SK-N-SH (cell line): ENCODE measurements at regions not wholly inside any gene's neighbourhood (a gene's known extent, or its start where the extent isn't known, plus 50 kb on each side); places are given as distances from the start of the nearest gene placed in this dataset.

ENCODE experiments used
- CTCF ChIP-seq: fragments of 200-600 bp; sonication (generic); IDR thresholded peaks from 2 replicates; pipeline ENCODE4 v1.6.1; 2017; ENCODE audit warnings: antibody characterized with exemption, mild to moderate bottlenecking, moderate library complexity
- EZH2phosphoT487 ChIP-seq: fragments of 200-600 bp; sonication (generic); IDR thresholded peaks from 2 replicates; pipeline ENCODE4 v1.6.1; 2017; ENCODE audit warnings: low read depth, mixed run types, mild to moderate bottlenecking, antibody characterized with exemption, moderate library complexity, borderline replicate concordance
- FOXM1 ChIP-seq: IDR thresholded peaks from 2 replicates; pipeline ENCODE4 v1.4.0; 2012; ENCODE audit warnings: low read depth, mild to moderate bottlenecking
- GABPA ChIP-seq: IDR thresholded peaks from 2 replicates; pipeline ENCODE4 v1.4.0; 2012; ENCODE audit warnings: low read depth, mild to moderate bottlenecking
- GATA2 ChIP-seq: sonication (generic); formaldehyde crosslinking; IDR thresholded peaks from 2 replicates; pipeline ENCODE4 v1.5.0; 2020; ENCODE audit warnings: mild to moderate bottlenecking, missing genetic modification reagents
- NFIC ChIP-seq: IDR thresholded peaks from 2 replicates; pipeline ENCODE4 v1.4.0; 2012; ENCODE audit warnings: borderline replicate concordance
- PBX3 ChIP-seq: IDR thresholded peaks from 2 replicates; pipeline ENCODE4; 2012
- POLR2AphosphoS5 ChIP-seq: IDR thresholded peaks from 2 replicates; pipeline ENCODE4 v1.6.1; 2012; ENCODE audit warnings: low read depth, low read length
- RAD21 ChIP-seq: IDR thresholded peaks from 2 replicates; pipeline ENCODE4 v1.6.1; 2012; ENCODE audit warnings: mild to moderate bottlenecking, low read length
- REST ChIP-seq: IDR thresholded peaks from 2 replicates; pipeline ENCODE4 v1.6.1; 2012; ENCODE audit warnings: mild to moderate bottlenecking, low read depth, low read length, moderate library complexity
- RFX5 ChIP-seq: IDR thresholded peaks from 2 replicates; pipeline ENCODE4 v1.6.1; 2012; ENCODE audit warnings: mild to moderate bottlenecking, improper control_type of control experiment, low read length
- TAF1 ChIP-seq: IDR thresholded peaks from 2 replicates; pipeline ENCODE4 v1.6.1; 2012; ENCODE audit warnings: low read depth, mild to moderate bottlenecking, low read length, moderate library complexity, borderline replicate concordance
- YY1 ChIP-seq: IDR thresholded peaks from 2 replicates; pipeline ENCODE4 v1.4.0; 2012; ENCODE audit warnings: low read depth, mild to moderate bottlenecking
- TF ChIP-seq, protein P1 (sequence below): IDR thresholded peaks from 2 replicates; pipeline ENCODE4 v1.4.0; 2012; ENCODE audit warnings: low read depth, borderline replicate concordance

DNA sequence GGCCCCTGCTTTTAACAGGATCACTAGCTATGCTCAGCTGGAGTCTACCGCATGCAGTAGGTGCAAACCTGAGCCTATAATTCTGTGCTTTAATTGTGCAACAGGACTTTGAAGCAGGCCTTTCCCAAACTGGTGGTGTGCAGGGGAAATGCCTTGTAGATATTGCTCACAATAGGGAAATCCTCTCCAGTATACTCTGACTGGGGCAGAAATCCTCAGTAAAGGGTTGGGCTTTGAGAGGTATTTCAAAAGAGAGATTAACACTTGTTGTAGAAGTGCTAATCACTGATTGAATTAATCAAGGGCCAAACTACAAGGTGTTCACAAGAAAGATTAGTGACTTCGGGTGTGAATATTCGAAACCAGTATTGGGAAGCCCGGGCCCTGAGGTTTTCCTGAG is 58.5 kb upstream of the EXOC6 start:
- TF ChIP-seq CTCF (no peak), FOXM1 (no peak), NFIC (no peak), RFX5 (no peak), POLR2AphosphoS5 (no peak), PBX3 (no peak), RAD21 (no peak), GATA2 (CRISPR knock-in tag) (no peak), EZH2phosphoT487 (no peak), TAF1 (no peak), GABPA (no peak), YY1 (no peak), REST (no peak)
- TF ChIP-seq, protein P1, sequence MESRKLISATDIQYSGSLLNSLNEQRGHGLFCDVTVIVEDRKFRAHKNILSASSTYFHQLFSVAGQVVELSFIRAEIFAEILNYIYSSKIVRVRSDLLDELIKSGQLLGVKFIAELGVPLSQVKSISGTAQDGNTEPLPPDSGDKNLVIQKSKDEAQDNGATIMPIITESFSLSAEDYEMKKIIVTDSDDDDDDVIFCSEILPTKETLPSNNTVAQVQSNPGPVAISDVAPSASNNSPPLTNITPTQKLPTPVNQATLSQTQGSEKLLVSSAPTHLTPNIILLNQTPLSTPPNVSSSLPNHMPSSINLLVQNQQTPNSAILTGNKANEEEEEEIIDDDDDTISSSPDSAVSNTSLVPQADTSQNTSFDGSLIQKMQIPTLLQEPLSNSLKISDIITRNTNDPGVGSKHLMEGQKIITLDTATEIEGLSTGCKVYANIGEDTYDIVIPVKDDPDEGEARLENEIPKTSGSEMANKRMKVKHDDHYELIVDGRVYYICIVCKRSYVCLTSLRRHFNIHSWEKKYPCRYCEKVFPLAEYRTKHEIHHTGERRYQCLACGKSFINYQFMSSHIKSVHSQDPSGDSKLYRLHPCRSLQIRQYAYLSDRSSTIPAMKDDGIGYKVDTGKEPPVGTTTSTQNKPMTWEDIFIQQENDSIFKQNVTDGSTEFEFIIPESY, result no peak
